ENCODE measurements at regions not wholly inside any gene's neighbourhood (a gene's known extent, or its start where the extent isn't known, plus 50 kb on each side); places are given as distances from the start of the nearest gene placed in this dataset.

GRCh38 chrY:12303464-12303863, 397.6 kb upstream of the USP9Y start:
- TF ChIP-seq POLR2A (IDR thresholded peaks at IDR 0.05) (no peak), CTCF (IDR thresholded peaks at IDR 0.05) (no peak), POLR2AphosphoS5 (IDR thresholded peaks at IDR 0.05) (no peak), EP300 (IDR thresholded peaks at IDR 0.05; ENCODE audit: low read depth) (no peak)

Measured in transverse colon (tissue), 4 donors.